Vagina (tissue), 2 donors: ENCODE measurements at regions not wholly inside any gene's neighbourhood (a gene's known extent, or its start where the extent isn't known, plus 50 kb on each side); places are given as distances from the start of the nearest gene placed in this dataset.

ENCODE experiments used
- DNase-seq, 2 donors: peaks; one replicate each; pipeline ENCODE4 v3.0.0-alpha.2; 2017; ENCODE audit errors: extremely low spot score in 2 of 2
- H3K27ac ChIP-seq: fragments of 200-600 bp; sonication (generic); one replicate; pipeline ENCODE4 v1.5.1; 2019
- H3K27me3 ChIP-seq: fragments of 200-600 bp; sonication (generic); one replicate; pipeline ENCODE4 v1.5.1; 2019
- H3K36me3 ChIP-seq, 2 donors: fragments of 200-600 bp; sonication (generic); one replicate each; pipeline ENCODE4 v1.5.1; 2017 to 2019
- H3K4me1 ChIP-seq: fragments of 200-600 bp; sonication (generic); one replicate; pipeline ENCODE4 v1.5.1; 2019
- H3K4me3 ChIP-seq, 2 donors: fragments of 200-600 bp; sonication (generic); 1 replicate in 1 of 2; 2 replicates in 1 of 2; pipeline ENCODE4 v1.5.1; 2016 to 2019
- H3K9me3 ChIP-seq: fragments of 200-600 bp; sonication (generic); one replicate; pipeline ENCODE4 v1.5.1; 2019
- POLR2A ChIP-seq, 2 donors: fragments of 450-650 bp; IDR thresholded peaks; one replicate each; pipeline ENCODE4 v1.6.1; 2017; ENCODE audit warnings: antibody characterized with exemption in 2 of 2, mild to moderate bottlenecking in 2 of 2, moderate library complexity in 2 of 2
- POLR2AphosphoS5 ChIP-seq, 2 donors: sonication (generic); formaldehyde crosslinking; IDR thresholded peaks; one replicate each; pipeline ENCODE4 v1.9.0; 2017; ENCODE audit warnings: antibody characterized with exemption in 2 of 2, mild to moderate bottlenecking in 2 of 2, low read depth in 1 of 2; ENCODE audit not compliant: insufficient read depth in 1 of 2
- intact Hi-C: fragments of 100-400 bp; cut with DNase I; formaldehyde crosslinking; loops from one replicate; pipeline ENCODE4 v1.15.1; 2023
- TF ChIP-seq, protein P1 (sequence below), 3 experiments: fragments of 450-650 bp in 2 of 3; fragments of 200-600 bp in 1 of 3; sonication (generic) in 1 of 3; IDR thresholded peaks; one replicate each; pipeline ENCODE4 v1.5.1; 2017 to 2019; ENCODE audit warnings: antibody characterized with exemption in 3 of 3, mild to moderate bottlenecking in 2 of 3, moderate library complexity in 2 of 3

DNA sequence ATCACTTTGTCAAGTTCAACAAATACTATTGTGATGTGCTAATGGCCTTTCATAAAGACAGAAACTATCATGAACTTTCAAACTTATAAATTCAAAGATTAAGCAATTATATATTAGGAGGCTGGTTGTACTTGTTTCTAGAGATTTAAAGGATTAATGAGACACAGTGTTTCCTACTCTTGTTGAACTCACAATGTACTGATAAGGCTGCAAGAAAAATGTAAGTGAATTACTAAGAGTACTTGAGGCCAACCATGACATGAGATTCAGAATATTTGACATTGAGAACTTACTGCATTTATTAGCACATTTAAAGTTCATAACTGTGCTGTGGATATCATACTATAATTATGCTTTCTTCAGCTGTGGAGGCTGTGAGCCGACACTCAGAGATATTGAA is 1210.5 kb upstream of the SORCS1 start:
- Histone ChIP-seq H3K9me3 (no peaks in the 10 kb centered on the region), H3K27ac (no peak overlapping the region), H3K4me3 (no peak overlapping the region), H3K36me3 (no peaks in the 10 kb centered on the region), H3K4me1 (no peaks in the 10 kb centered on the region), H3K27me3 (no peaks in the 10 kb centered on the region)
- DNase-seq, result no peak
- intact Hi-C loops, result no loop called here
- TF ChIP-seq, protein P1, sequence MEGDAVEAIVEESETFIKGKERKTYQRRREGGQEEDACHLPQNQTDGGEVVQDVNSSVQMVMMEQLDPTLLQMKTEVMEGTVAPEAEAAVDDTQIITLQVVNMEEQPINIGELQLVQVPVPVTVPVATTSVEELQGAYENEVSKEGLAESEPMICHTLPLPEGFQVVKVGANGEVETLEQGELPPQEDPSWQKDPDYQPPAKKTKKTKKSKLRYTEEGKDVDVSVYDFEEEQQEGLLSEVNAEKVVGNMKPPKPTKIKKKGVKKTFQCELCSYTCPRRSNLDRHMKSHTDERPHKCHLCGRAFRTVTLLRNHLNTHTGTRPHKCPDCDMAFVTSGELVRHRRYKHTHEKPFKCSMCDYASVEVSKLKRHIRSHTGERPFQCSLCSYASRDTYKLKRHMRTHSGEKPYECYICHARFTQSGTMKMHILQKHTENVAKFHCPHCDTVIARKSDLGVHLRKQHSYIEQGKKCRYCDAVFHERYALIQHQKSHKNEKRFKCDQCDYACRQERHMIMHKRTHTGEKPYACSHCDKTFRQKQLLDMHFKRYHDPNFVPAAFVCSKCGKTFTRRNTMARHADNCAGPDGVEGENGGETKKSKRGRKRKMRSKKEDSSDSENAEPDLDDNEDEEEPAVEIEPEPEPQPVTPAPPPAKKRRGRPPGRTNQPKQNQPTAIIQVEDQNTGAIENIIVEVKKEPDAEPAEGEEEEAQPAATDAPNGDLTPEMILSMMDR (IDR thresholded peaks at IDR 0.05), result no peak
- TF ChIP-seq POLR2A (IDR thresholded peaks at IDR 0.05), result no peak
- TF ChIP-seq POLR2AphosphoS5 (IDR thresholded peaks at IDR 0.05; ENCODE audit: insufficient read depth in 1 of 2, low read depth in 1 of 2), result no peak

DNA sequence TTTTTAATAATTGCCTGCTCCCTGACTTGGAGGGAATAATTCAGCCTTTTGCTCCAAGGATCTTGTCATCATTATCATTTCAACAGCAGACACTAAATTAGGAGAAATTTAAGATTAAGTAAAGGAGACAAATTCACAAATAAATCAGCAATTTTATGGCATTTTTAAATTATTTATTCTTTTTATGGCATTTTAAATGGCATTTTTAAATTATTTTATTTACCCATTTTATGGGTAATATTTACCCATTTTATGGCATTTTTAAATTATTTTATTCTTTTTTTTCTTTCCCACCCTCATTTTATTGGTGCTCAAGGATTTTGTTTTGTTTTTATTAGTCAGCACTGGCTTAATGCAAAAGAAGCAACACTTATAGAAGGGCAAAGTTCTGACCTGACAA is 1201.0 kb upstream of the SORCS1 start:
- H3K4me3 ChIP-seq, result no peak overlapping the region
- no peaks in the 10 kb centered on the region for H3K27me3 ChIP-seq
- no peaks in the 10 kb centered on the region for H3K4me1 ChIP-seq
- no peaks in the 10 kb centered on the region for H3K9me3 ChIP-seq
- TF ChIP-seq POLR2A (IDR thresholded peaks at IDR 0.05), result no peak
- no peak for TF ChIP-seq POLR2AphosphoS5 (IDR thresholded peaks at IDR 0.05; ENCODE audit: insufficient read depth in 1 of 2, low read depth in 1 of 2)
- TF ChIP-seq, protein P1 (IDR thresholded peaks at IDR 0.05), result no peak
- intact Hi-C loops, result no loop called here
- DNase-seq, result no peak
- H3K27ac ChIP-seq, result no peak overlapping the region
- no peaks in the 10 kb centered on the region for H3K36me3 ChIP-seq

DNA sequence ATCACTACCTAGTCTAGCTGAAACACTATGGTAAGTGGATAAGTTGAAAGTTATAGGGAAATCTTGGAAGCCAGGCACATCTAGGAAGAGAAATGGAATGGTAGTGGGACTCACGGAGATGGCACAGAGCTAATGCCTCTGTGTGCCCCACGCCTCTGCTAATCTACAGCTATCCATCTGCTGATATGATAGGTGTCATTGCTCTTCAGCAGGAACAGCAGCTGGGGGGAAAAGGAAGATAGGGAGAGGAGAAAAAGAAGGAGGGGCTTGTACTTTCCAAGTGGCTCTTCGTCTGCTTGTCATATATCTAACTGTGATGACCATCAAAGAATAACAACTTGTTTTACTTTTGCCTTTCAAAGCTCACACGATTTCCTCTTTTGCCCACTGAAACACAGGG is 1199.1 kb upstream of the SORCS1 start:
- DNase-seq, result no peak
- Histone ChIP-seq H3K27ac (no peak overlapping the region), H3K36me3 (no peaks in the 10 kb centered on the region), H3K4me3 (no peak overlapping the region), H3K4me1 (no peaks in the 10 kb centered on the region), H3K27me3 (no peaks in the 10 kb centered on the region), H3K9me3 (no peaks in the 10 kb centered on the region)
- intact Hi-C loops, result no loop called here
- TF ChIP-seq POLR2A (IDR thresholded peaks at IDR 0.05), result no peak

DNA sequence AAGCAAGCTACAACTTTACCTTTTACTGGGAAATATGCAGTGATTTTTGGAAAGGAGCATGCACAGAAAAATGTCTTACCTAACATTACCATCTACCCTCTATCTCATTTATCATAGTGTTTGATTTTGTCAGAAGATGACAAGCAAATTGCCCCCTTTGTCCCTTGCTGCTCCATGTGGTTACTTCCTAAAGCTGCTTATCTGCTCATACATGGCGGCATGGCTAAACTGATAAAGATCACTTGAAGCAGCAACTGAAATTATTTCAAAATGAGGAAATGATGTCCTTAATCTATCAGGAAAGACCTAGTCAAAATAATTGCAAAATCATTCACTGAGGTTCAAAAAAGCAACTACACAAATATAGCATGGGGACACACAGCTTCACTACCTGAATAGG is 1198.5 kb upstream of the SORCS1 start:
- Histone ChIP-seq H3K4me3 (no peak overlapping the region), H3K9me3 (no peaks in the 10 kb centered on the region), H3K36me3 (no peaks in the 10 kb centered on the region), H3K4me1 (no peaks in the 10 kb centered on the region), H3K27me3 (no peaks in the 10 kb centered on the region), H3K27ac (no peak overlapping the region)
- TF ChIP-seq POLR2AphosphoS5 (IDR thresholded peaks at IDR 0.05; ENCODE audit: insufficient read depth in 1 of 2, low read depth in 1 of 2), result no peak
- TF ChIP-seq, protein P1 (IDR thresholded peaks at IDR 0.05), result no peak
- no peak for TF ChIP-seq POLR2A (IDR thresholded peaks at IDR 0.05)
- no peak for DNase-seq
- intact Hi-C loops, result no loop called here

DNA sequence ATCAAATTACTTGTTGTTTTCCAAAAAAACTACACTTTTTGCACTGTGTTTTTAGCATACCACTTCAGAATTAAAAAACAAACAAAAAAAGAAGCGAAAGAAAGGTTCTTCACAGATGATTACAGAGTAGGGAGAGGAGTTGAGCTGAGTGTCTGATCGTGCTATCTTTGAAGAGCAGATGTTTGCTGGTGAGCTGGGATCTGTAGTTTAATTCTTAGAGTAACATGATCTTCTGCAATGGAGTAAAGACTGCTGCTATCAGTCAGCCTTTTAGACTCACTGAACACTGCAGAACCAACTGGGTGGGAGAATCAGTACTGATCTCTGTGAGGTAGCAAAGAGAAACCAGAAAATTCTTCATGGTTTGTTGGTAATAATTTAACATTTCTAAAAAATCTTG is 1197.8 kb upstream of the SORCS1 start:
- Histone ChIP-seq H3K36me3 (no peaks in the 10 kb centered on the region), H3K27ac (no peak overlapping the region), H3K9me3 (no peaks in the 10 kb centered on the region), H3K27me3 (no peaks in the 10 kb centered on the region), H3K4me3 (no peak overlapping the region), H3K4me1 (no peaks in the 10 kb centered on the region)
- intact Hi-C loops, result no loop called here
- TF ChIP-seq, protein P1 (IDR thresholded peaks at IDR 0.05), result no peak
- TF ChIP-seq POLR2A (IDR thresholded peaks at IDR 0.05) (no peak), POLR2AphosphoS5 (IDR thresholded peaks at IDR 0.05; ENCODE audit: insufficient read depth in 1 of 2, low read depth in 1 of 2) (no peak)
- DNase-seq, result no peak

DNA sequence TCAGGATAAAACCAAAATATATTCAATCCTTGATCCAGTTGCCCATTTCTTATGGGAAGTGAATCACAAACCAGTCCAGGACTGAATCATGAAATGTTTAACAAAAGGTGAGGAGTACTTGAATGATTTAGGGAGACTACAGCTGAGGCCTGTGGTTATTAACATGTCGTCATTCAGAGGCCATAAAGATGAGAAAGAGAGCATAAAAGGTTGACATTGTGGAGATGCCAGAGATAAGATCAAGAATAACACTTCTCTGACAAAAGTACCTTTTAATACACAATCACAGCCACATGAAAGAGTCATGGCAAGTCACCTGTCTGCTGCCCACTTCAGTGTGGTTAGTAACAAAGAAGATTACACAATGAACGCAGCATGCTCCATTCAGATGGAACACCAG is 1195.7 kb upstream of the SORCS1 start:
- no peak overlapping the region for H3K4me3 ChIP-seq
- intact Hi-C loops, result no loop called here
- no peaks in the 10 kb centered on the region for H3K9me3 ChIP-seq
- no peaks in the 10 kb centered on the region for H3K27me3 ChIP-seq
- H3K4me1 ChIP-seq, result no peaks in the 10 kb centered on the region
- DNase-seq, result no peak
- H3K36me3 ChIP-seq, result no peaks in the 10 kb centered on the region
- H3K27ac ChIP-seq, result no peak overlapping the region
- TF ChIP-seq POLR2A (IDR thresholded peaks at IDR 0.05), result no peak
- TF ChIP-seq, protein P1 (IDR thresholded peaks at IDR 0.05), result no peak
- TF ChIP-seq POLR2AphosphoS5 (IDR thresholded peaks at IDR 0.05; ENCODE audit: insufficient read depth in 1 of 2, low read depth in 1 of 2), result no peak
